ENCODE measurements at regions not wholly inside any gene's neighbourhood (a gene's known extent, or its start where the extent isn't known, plus 50 kb on each side); places are given as distances from the start of the nearest gene placed in this dataset.

GRCh38 chr15:92809880-92810361, 90.2 kb upstream of the CHD2 start (continued):
- TF ChIP-seq REST (IDR thresholded peaks at IDR 0.05; ENCODE audit: low read depth, low read length) (peak; percentile 71; the same call in 1 of the 2 replicates), CREM (IDR thresholded peaks at IDR 0.05; ENCODE audit: low read depth) (0 out of 2 replicates have a peak, but pooled peaks have one; percentile 6), SMC3 (IDR thresholded peaks at IDR 0.05; ENCODE audit: borderline replicate concordance, low read length) (no peak), POU2F2 (IDR thresholded peaks at IDR 0.05; ENCODE audit: borderline replicate concordance, low read depth, low read length) (0 out of 3 replicates have a peak, but pooled peaks have one; percentile 30), SMAD5 (IDR thresholded peaks at IDR 0.05; ENCODE audit: low read depth) (no peak; the same call in 1 of the 2 replicates), NR2C1 (IDR thresholded peaks at IDR 0.05) (no peak), NFYA (IDR thresholded peaks at IDR 0.05; ENCODE audit: borderline replicate concordance, low read depth, low read length) (no peak), KAT2A (conservative IDR thresholded peaks at IDR 0.05; ENCODE audit: control insufficient read depth, low read depth, low read length) (no peak), NFIC (IDR thresholded peaks at IDR 0.05; ENCODE audit: low read depth, low read length) (no peak), CEBPZ (IDR thresholded peaks at IDR 0.05; ENCODE audit: low read depth, low read length) (no peak), ATF2 (IDR thresholded peaks at IDR 0.05; ENCODE audit: low read length) (0 out of 2 replicates have a peak, but pooled peaks have one; percentile 41), ZSCAN29 (IDR thresholded peaks at IDR 0.05) (no peak), TAF1 (IDR thresholded peaks at IDR 0.05; ENCODE audit: borderline replicate concordance, low read depth, low read length) (peak; percentile 63; the same call in 1 of the 2 replicates), YY1 (IDR thresholded peaks at IDR 0.05; ENCODE audit: low read depth, low read length) (peak; percentile 85), HDGF (IDR thresholded peaks at IDR 0.05) (no peak), MAX (IDR thresholded peaks at IDR 0.05; ENCODE audit: low read depth, low read length) (peak; percentile 37; the same call in 1 of the 2 replicates), FOS (IDR thresholded peaks at IDR 0.05; ENCODE audit: borderline replicate concordance, extremely low read depth, insufficient read length) (no peak), SKIL (IDR thresholded peaks at IDR 0.05; ENCODE audit: low read depth, poor library complexity, severe bottlenecking) (peak; percentile 9), STAT1 (conservative IDR thresholded peaks at IDR 0.05) (no peak), TCF12 (IDR thresholded peaks at IDR 0.05; ENCODE audit: low read depth, low read length) (no peak)
